HCT116 (cell line): ENCODE measurements at regions not wholly inside any gene's neighbourhood (a gene's known extent, or its start where the extent isn't known, plus 50 kb on each side); places are given as distances from the start of the nearest gene placed in this dataset.

Experiments used
- ATAC-seq: fragments of 200-7000 bp; cut with Tn5 transposase; 2 replicates; pipeline ENCODE4 v1.9.1; 2020; ENCODE audit warnings: mild to moderate bottlenecking, moderate library complexity
- BruUV-seq: library from RNA; stranded (reverse); fragments of 400-500 nt; replicated peaks from 2 replicates; lab custom pipeline; 2021; lab: Mats Ljungman, UMichigan
- CTCF ChIA-PET: fragments of 300-600 bp; sonication (Branson Sonifier 250); formaldehyde crosslinking; loops from one replicate; lab custom pipeline; 2021; ENCODE audit warnings: antibody characterized with exemption; lab: Charles Lee
- POLR2A ChIA-PET: fragments of 300-600, 350-600 bp; sonication (Branson Sonifier 250); formaldehyde crosslinking; loops from one replicate; lab custom pipeline; 2021; ENCODE audit warnings: antibody characterized with exemption; lab: Charles Lee
- RAD21 ChIA-PET, 2 experiments: fragments of 300-600 bp; sonication (Branson Sonifier 250); formaldehyde crosslinking; loops; one replicate each; lab custom pipeline; 2023; ENCODE audit warnings: low total read pairs in 2 of 2; ENCODE audit not compliant: uncharacterized antibody in 2 of 2, unreplicated experiment in 2 of 2, low non-redundant PET in 1 of 2; lab: Charles Lee
- DNase-seq: peaks from one replicate; pipeline ENCODE4 v3.0.0-alpha.2; 2010; ENCODE audit warnings: low read depth, low spot score
- H2AFZ ChIP-seq: fragments of 200-600 bp; shearing (Covaris generic), sonication (generic); 2 replicates; pipeline ENCODE4 v1.6.1; 2017; ENCODE audit warnings: low read depth, mixed run types, mixed read lengths, antibody characterized with exemption, low read length; ENCODE audit not compliant: poor library complexity, severe bottlenecking
- H3K27ac ChIP-seq: 2 replicates; pipeline ENCODE4 v1.5.1; 2012; ENCODE audit warnings: low read depth, low read length
- H3K27me3 ChIP-seq: fragments of 200-600 bp; sonication (generic); 2 replicates; pipeline ENCODE4 v1.6.1; 2016; ENCODE audit warnings: mixed run types, low read length, mixed read lengths; ENCODE audit not compliant: insufficient read depth
- H3K36me3 ChIP-seq, 2 experiments: fragments of 200-500 bp in 1 of 2; fragments of 200-600 bp in 1 of 2; sonication (Bioruptor generic) in 1 of 2; sonication (generic) in 1 of 2; 2 replicates each; pipeline versions ENCODE4 v1.5.1 to v1.6.1; 2014 to 2016; ENCODE audit warnings: low read length in 2 of 2, inconsistent platforms in 1 of 2, mixed read lengths in 1 of 2, mixed run types in 1 of 2; ENCODE audit not compliant: insufficient read depth in 2 of 2, control insufficient read depth in 1 of 2
- H3K4me1 ChIP-seq, 2 experiments: fragments of 200-600 bp in 1 of 2; sonication (generic) in 1 of 2; 2 replicates each; pipeline versions ENCODE4 v1.5.1 to v1.6.1; 2012 to 2017; ENCODE audit warnings: low read length in 2 of 2, inconsistent platforms in 1 of 2, mild to moderate bottlenecking in 1 of 2, mixed read lengths in 1 of 2, mixed run types in 1 of 2, moderate library complexity in 1 of 2; ENCODE audit not compliant: insufficient read depth in 2 of 2, control insufficient read depth in 1 of 2
- H3K4me2 ChIP-seq: fragments of 200-600 bp; sonication (generic); 2 replicates; pipeline ENCODE4 v1.6.1; 2017; ENCODE audit warnings: mixed run types, low read length, mixed read lengths
- H3K4me3 ChIP-seq, 2 experiments: fragments of 200-600 bp in 1 of 2; sonication (generic) in 1 of 2; replicated peaks in 1 of 2; 2 replicates each; pipeline ENCODE4 v1.5.1; 2011 to 2016; ENCODE audit warnings: low read length in 2 of 2, control low read depth in 1 of 2, low read depth in 1 of 2, mild to moderate bottlenecking in 1 of 2, mixed read lengths in 1 of 2, mixed run types in 1 of 2
- H3K79me2 ChIP-seq: fragments of 200-600 bp; sonication (generic); 2 replicates; pipeline ENCODE4 v1.6.1; 2017; ENCODE audit warnings: mild to moderate bottlenecking, mixed run types, low read length, moderate library complexity, mixed read lengths; ENCODE audit not compliant: insufficient read depth
- H3K9ac ChIP-seq: fragments of 200-600 bp; sonication (generic); 2 replicates; pipeline ENCODE4 v1.6.1; 2016; ENCODE audit warnings: low read length, mixed read lengths
- H3K9me2 ChIP-seq: fragments of 200-600 bp; sonication (generic), shearing (Covaris generic); 2 replicates; pipeline ENCODE4 v1.6.1; 2017; ENCODE audit warnings: mixed run types, mild to moderate bottlenecking, moderate library complexity; ENCODE audit not compliant: insufficient read depth
- H3K9me3 ChIP-seq, 2 experiments: fragments of 200-500 bp in 1 of 2; fragments of 200-600 bp in 1 of 2; sonication (Bioruptor generic) in 1 of 2; sonication (generic) in 1 of 2; 2 replicates each; pipeline ENCODE4 v1.6.1; 2014 to 2017; ENCODE audit warnings: low read length in 2 of 2, mixed read lengths in 2 of 2, inconsistent platforms in 1 of 2, low read depth in 1 of 2, mild to moderate bottlenecking in 1 of 2, mixed run types in 1 of 2, moderate library complexity in 1 of 2; ENCODE audit not compliant: control insufficient read depth in 1 of 2, insufficient read depth in 1 of 2
- H4K20me1 ChIP-seq: fragments of 200-600 bp; sonication (generic), shearing (Covaris generic); 2 replicates; pipeline ENCODE4 v1.6.1; 2017; ENCODE audit warnings: mixed run types, mild to moderate bottlenecking, moderate library complexity; ENCODE audit not compliant: insufficient read depth
- ATF3 ChIP-seq: IDR thresholded peaks from 2 replicates; pipeline ENCODE4 v1.6.1; 2012
- CBX3 ChIP-seq: IDR thresholded peaks from 2 replicates; pipeline ENCODE4 v1.6.1; 2012; ENCODE audit warnings: low read depth
- EGR1 ChIP-seq: IDR thresholded peaks from 2 replicates; pipeline ENCODE4 v1.6.1; 2012; ENCODE audit warnings: low read depth
- ELF1 ChIP-seq: IDR thresholded peaks from 2 replicates; pipeline ENCODE4 v1.6.1; 2012; ENCODE audit warnings: low read depth, borderline replicate concordance
- EZH2 ChIP-seq: fragments of 200-600 bp; sonication (generic); IDR thresholded peaks from 2 replicates; pipeline ENCODE4 v1.6.1; 2017; ENCODE audit warnings: antibody characterized with exemption, mixed run types
- FOSL1 ChIP-seq: IDR thresholded peaks from 2 replicates; pipeline ENCODE4 v1.6.1; 2012; ENCODE audit warnings: low read depth
- JUND ChIP-seq: IDR thresholded peaks from 2 replicates; pipeline ENCODE4 v1.6.1; 2012
- RAD21 ChIP-seq: IDR thresholded peaks from 2 replicates; pipeline ENCODE4 v1.6.1; 2012; ENCODE audit warnings: low read depth, mild to moderate bottlenecking
- SIN3A ChIP-seq: IDR thresholded peaks from 2 replicates; pipeline ENCODE4 v1.6.1; 2012; ENCODE audit warnings: low read depth
- SP1 ChIP-seq: IDR thresholded peaks from 2 replicates; pipeline ENCODE4 v1.6.1; 2012; ENCODE audit warnings: low read depth
- SRF ChIP-seq: IDR thresholded peaks from 2 replicates; pipeline ENCODE4 v1.6.1; 2012; ENCODE audit warnings: low read depth
- TCF7L2 ChIP-seq: IDR thresholded peaks from 2 replicates; pipeline ENCODE4 v1.7.0; 2011; ENCODE audit warnings: borderline replicate concordance, inconsistent platforms; ENCODE audit not compliant: insufficient read depth, insufficient read length; ENCODE audit errors: extremely low read depth
- YY1 ChIP-seq: IDR thresholded peaks from 2 replicates; pipeline ENCODE4 v1.6.1; 2011; ENCODE audit warnings: low read length, low read depth, moderate library complexity, mild to moderate bottlenecking; ENCODE audit not compliant: insufficient replicate concordance; ENCODE audit errors: extremely low read depth
- ZFX ChIP-seq: fragments of 450-650 bp; IDR thresholded peaks from 2 replicates; pipeline ENCODE4 v1.6.1; 2017
- ZNF274 ChIP-seq: fragments of 200-500 bp; sonication (Bioruptor generic); IDR thresholded peaks from 2 replicates; pipeline ENCODE4 v1.6.1; 2014; ENCODE audit warnings: mild to moderate bottlenecking, low read depth, low read length, inconsistent platforms
- intact Hi-C: fragments of 100-400 bp; cut with micrococcal nuclease; formaldehyde crosslinking; loops from 2 replicates; pipeline ENCODE4 v1.10.0; 2022
- TF ChIP-seq, protein P1 (sequence below), 3 experiments: fragments of 200-600 bp in 1 of 3; sonication (generic) in 1 of 3; IDR thresholded peaks in 2 of 3; conservative IDR thresholded peaks in 1 of 3; 2 replicates each; pipeline ENCODE4 v1.5.1; 2012 to 2017; ENCODE audit warnings: low read depth in 2 of 3, low read length in 2 of 3, antibody characterized with exemption in 1 of 3, borderline replicate concordance in 1 of 3, control low read depth in 1 of 3, mild to moderate bottlenecking in 1 of 3, mixed read lengths in 1 of 3, mixed run types in 1 of 3, moderate library complexity in 1 of 3; ENCODE audit not compliant: insufficient read depth in 1 of 3

GRCh38 chr4:17325098-17325497 lies 186.8 kb downstream of the QDPR start (continued):
- no peak for TF ChIP-seq SRF
- TF ChIP-seq TCF7L2, result no peak
- no peak for TF ChIP-seq YY1

DNA sequence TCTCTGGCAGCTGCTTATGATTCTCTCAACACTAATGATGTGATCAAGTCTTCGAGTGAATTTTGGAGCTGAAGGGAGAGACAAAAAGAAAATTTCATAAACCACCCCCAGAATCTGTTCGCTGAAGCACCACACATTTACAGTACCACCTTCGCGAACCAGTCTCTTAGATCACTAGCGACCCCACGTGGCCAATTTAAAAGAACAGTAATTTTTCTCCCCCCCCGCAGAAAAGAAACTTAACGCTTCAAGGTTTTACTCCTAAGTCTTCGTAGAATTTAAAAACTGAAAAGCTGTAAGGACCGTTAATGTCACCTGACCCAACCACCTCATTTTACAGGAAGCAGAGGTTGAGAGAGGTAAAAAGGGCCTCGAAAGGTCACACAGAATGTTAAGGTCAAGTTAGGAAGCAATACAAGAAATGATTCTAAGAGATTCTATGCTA lies 187.5 kb downstream of the QDPR start:
- Histone ChIP-seq H3K36me3 (no peaks in the 10 kb centered on the region), H3K27ac (no peak overlapping the region), H3K79me2 (no peaks in the 10 kb centered on the region), H3K27me3 (0 out of 2 replicates have a peak, but pooled peaks cover 3% of the 10 kb centered on the region), H3K9me2 (no peaks in the 10 kb centered on the region), H3K9me3 (no peaks in the 10 kb centered on the region), H4K20me1 (no peaks in the 10 kb centered on the region), H3K4me2 (peak overlapping the region; percentile 41), H3K4me3 (no peak overlapping the region), H3K4me1 (no peaks in the 10 kb centered on the region; a peak in 1 of 4 replicates), H2AFZ (peak overlapping the region; percentile 10), H3K9ac (no peak overlapping the region)
- no TSS peak for BruUV-seq
- intact Hi-C loops, result loop anchor here (1.0 to 10.0 kb wide), 5 partner anchors 408 to 1032 kb away; no protein-coding TSS in a partner anchor
- ChIA-PET RAD21 (interaction anchor here in 1 of 2 experiments (0.9 kb wide), 1 partner anchor 408 kb away, joined by 3 read pairs; no protein-coding TSS in a partner anchor), POLR2A (interaction anchor here (0.7 kb wide), 1 partner anchor 250 kb away, joined by 3 read pairs; no protein-coding TSS in a partner anchor), CTCF (interaction anchor here (0.6 to 2.8 kb wide), 10 partner anchors 116 to 641 kb away, joined by 3 to 9 read pairs (median 3); no protein-coding TSS in a partner anchor)
- no peak for TF ChIP-seq CBX3
- no peak for TF ChIP-seq ZFX
- TF ChIP-seq FOSL1, result no peak
- TF ChIP-seq RAD21, result peak; percentile 85
- no peak for TF ChIP-seq SIN3A
- TF ChIP-seq ZNF274, result no peak
- no peak for TF ChIP-seq JUND
- TF ChIP-seq EGR1, result 0 out of 2 replicates have a peak, but pooled peaks have one; percentile 21
- TF ChIP-seq EZH2, result no peak
- TF ChIP-seq, protein P1, sequence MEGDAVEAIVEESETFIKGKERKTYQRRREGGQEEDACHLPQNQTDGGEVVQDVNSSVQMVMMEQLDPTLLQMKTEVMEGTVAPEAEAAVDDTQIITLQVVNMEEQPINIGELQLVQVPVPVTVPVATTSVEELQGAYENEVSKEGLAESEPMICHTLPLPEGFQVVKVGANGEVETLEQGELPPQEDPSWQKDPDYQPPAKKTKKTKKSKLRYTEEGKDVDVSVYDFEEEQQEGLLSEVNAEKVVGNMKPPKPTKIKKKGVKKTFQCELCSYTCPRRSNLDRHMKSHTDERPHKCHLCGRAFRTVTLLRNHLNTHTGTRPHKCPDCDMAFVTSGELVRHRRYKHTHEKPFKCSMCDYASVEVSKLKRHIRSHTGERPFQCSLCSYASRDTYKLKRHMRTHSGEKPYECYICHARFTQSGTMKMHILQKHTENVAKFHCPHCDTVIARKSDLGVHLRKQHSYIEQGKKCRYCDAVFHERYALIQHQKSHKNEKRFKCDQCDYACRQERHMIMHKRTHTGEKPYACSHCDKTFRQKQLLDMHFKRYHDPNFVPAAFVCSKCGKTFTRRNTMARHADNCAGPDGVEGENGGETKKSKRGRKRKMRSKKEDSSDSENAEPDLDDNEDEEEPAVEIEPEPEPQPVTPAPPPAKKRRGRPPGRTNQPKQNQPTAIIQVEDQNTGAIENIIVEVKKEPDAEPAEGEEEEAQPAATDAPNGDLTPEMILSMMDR (IDR thresholded peaks at IDR 0.05 in 2 of 3, conservative IDR thresholded peaks at IDR 0.05 in 1 of 3; ENCODE audit: borderline replicate concordance in 1 of 3, insufficient read depth in 1 of 3, low read depth in 2 of 3, low read length in 2 of 3), result peak; percentile 61 to 83 (median 80)
- TF ChIP-seq ATF3, result no peak
- TF ChIP-seq SRF, result no peak
- TF ChIP-seq SP1, result no peak
- no peak for TF ChIP-seq ELF1
- peak; percentile 29 for DNase-seq
- peak; percentile 70 for ATAC-seq
